C4-2B (cell line): ENCODE measurements at regions not wholly inside any gene's neighbourhood (a gene's known extent, or its start where the extent isn't known, plus 50 kb on each side); places are given as distances from the start of the nearest gene placed in this dataset.

Experiments used
- ZFX ChIP-seq: fragments of 450-650 bp; IDR thresholded peaks from 2 replicates; pipeline ENCODE4 v1.6.1; 2017
- TF ChIP-seq, protein P1 (sequence below): fragments of 450-650 bp; conservative IDR thresholded peaks from 2 replicates; pipeline ENCODE4 v1.5.1; 2017; ENCODE audit warnings: mild to moderate bottlenecking

DNA sequence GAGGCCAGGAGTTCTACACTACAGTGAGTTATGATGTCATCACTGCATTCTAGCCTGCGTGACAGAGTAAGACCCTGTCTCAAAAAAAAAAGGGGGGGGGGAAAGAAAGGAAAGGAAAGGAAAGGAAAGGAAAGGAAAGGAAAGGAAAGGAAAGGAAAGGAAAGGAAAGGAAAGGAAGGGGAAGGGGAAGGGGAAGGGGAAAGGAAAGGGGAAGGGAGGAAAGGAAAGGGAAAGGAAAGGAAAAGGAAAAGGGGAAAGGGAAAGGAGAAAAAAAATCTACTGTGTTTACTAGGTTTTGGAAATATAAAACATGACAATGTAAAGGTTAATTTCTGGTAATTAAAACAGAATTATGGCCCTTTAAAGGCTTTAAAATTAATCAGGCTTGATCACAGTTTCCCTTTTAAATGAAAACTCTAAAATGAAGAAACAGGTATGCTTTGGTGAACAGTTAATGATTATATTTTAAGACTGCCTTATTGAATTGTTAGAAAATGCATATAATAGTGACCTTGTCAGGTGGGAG, 131.9 kb upstream of the POU5F2 start:
- TF ChIP-seq, protein P1, sequence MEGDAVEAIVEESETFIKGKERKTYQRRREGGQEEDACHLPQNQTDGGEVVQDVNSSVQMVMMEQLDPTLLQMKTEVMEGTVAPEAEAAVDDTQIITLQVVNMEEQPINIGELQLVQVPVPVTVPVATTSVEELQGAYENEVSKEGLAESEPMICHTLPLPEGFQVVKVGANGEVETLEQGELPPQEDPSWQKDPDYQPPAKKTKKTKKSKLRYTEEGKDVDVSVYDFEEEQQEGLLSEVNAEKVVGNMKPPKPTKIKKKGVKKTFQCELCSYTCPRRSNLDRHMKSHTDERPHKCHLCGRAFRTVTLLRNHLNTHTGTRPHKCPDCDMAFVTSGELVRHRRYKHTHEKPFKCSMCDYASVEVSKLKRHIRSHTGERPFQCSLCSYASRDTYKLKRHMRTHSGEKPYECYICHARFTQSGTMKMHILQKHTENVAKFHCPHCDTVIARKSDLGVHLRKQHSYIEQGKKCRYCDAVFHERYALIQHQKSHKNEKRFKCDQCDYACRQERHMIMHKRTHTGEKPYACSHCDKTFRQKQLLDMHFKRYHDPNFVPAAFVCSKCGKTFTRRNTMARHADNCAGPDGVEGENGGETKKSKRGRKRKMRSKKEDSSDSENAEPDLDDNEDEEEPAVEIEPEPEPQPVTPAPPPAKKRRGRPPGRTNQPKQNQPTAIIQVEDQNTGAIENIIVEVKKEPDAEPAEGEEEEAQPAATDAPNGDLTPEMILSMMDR, result no peak
- no peak for TF ChIP-seq ZFX
